ENCODE measurements at regions not wholly inside any gene's neighbourhood (a gene's known extent, or its start where the extent isn't known, plus 50 kb on each side); places are given as distances from the start of the nearest gene placed in this dataset.

GRCh38 chr2:116877944-116878343 lies 936.5 kb upstream of the DDX18 start:
- TF ChIP-seq CTCF (IDR thresholded peaks at IDR 0.05) (no peak), POLR2A (IDR thresholded peaks at IDR 0.05) (no peak)

Measured in Peyer's patch (tissue), 4 donors.